BJ (cell line): ENCODE measurements at regions not wholly inside any gene's neighbourhood (a gene's known extent, or its start where the extent isn't known, plus 50 kb on each side); places are given as distances from the start of the nearest gene placed in this dataset.

Experiments
- CTCF ChIA-PET: fragments of 350-600 bp; formaldehyde crosslinking; extraction: SDS; loops from one replicate; lab custom pipeline; 2021; ENCODE audit warnings: antibody characterized with exemption, inconsistent platforms; lab: Yijun Ruan, JAX
- POLR2A ChIA-PET: fragments of 300-600 bp; sonication (Branson Sonifier 250); formaldehyde crosslinking; extraction: SDS; loops from one replicate; lab custom pipeline; 2021; ENCODE audit warnings: antibody characterized with exemption; lab: Charles Lee
- DNase-seq: peaks from one replicate; pipeline ENCODE4 v3.0.0-alpha.2; 2011; ENCODE audit warnings: low read depth
- H3K27me3 ChIP-seq: 2 replicates; pipeline ENCODE4 v1.6.0; 2011; ENCODE audit warnings: low read length; ENCODE audit not compliant: control insufficient read depth, insufficient read depth
- H3K36me3 ChIP-seq: 2 replicates; pipeline ENCODE4 v1.5.1; 2011; ENCODE audit warnings: low read length; ENCODE audit not compliant: control insufficient read depth, insufficient read depth
- H3K4me3 ChIP-seq: 2 replicates; pipeline ENCODE4 v1.5.1; 2011; ENCODE audit warnings: low read depth, mild to moderate bottlenecking, control low read depth, low read length
- TF ChIP-seq, protein P1 (sequence below): IDR thresholded peaks from 2 replicates; pipeline ENCODE4 v1.5.1; 2011; ENCODE audit warnings: low read depth, mild to moderate bottlenecking, control low read depth, inconsistent platforms, low read length, moderate library complexity; ENCODE audit not compliant: insufficient read depth

DNA sequence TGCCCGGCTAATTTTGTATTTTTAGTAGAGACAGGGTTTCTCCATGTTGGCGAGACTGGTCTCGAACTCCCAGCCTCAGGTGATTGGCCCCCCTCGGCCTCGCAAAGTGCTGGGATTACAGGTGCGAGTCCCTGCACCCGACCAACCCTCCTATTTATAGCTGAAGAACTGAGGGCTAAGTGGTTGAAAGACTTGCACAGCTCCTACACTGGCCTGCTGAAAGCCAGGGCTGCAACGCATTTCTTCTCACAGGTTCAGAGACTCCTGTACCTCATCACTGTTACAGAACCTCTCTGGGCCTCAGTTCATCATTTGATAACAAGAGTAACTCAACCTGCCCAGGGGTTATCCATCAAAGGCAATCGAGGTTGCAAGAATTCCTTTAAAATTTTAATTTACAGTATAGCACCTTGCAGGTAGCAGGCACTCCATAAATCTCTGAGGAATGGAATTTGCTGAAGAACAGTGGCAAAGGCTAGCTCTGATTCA lies 626.5 kb upstream of the TBL1XR1 start:
- no peaks in the 10 kb centered on the region for H3K36me3 ChIP-seq
- ChIA-PET CTCF (no interaction called here), POLR2A (interaction anchor here (0.6 to 0.7 kb wide), 2 partner anchors 92 to 473 kb away, joined by 3 read pairs; no protein-coding TSS in a partner anchor)
- no peaks in the 10 kb centered on the region for H3K27me3 ChIP-seq
- no peak overlapping the region for H3K4me3 ChIP-seq
- TF ChIP-seq, protein P1, sequence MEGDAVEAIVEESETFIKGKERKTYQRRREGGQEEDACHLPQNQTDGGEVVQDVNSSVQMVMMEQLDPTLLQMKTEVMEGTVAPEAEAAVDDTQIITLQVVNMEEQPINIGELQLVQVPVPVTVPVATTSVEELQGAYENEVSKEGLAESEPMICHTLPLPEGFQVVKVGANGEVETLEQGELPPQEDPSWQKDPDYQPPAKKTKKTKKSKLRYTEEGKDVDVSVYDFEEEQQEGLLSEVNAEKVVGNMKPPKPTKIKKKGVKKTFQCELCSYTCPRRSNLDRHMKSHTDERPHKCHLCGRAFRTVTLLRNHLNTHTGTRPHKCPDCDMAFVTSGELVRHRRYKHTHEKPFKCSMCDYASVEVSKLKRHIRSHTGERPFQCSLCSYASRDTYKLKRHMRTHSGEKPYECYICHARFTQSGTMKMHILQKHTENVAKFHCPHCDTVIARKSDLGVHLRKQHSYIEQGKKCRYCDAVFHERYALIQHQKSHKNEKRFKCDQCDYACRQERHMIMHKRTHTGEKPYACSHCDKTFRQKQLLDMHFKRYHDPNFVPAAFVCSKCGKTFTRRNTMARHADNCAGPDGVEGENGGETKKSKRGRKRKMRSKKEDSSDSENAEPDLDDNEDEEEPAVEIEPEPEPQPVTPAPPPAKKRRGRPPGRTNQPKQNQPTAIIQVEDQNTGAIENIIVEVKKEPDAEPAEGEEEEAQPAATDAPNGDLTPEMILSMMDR, result no peak
- no peak for DNase-seq

DNA sequence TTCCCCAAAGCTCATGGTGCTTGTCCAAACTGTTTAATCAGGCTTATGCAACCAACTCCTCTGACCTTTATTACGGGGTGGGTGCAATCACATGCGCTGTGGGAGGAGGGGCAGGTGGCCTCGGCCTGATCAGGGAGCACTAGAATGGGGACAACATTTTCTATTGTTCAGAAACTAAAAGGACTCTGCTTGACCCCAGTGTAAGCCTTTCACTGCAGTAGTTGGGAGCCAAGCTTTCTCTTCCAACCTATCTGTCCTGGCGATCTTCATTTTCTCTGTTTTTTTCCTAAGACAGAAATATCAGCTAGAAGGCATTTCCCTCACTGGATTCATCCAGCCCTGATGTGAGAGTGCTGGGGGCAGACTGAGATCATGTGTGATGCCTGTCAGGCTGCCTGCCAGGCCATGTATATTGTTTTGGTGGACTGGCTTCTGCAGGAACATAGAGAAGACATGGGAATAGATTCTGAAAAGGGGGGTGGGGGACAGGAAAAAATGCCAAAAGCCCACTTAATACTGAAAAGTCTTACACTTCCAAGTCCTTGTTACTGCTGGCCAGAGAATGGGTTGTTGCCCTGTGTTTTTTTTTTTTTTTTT lies 627.0 kb upstream of the TBL1XR1 start:
- H3K36me3 ChIP-seq, result no peaks in the 10 kb centered on the region
- POLR2A ChIA-PET, result interaction anchor here (0.6 to 0.7 kb wide), 2 partner anchors 93 to 474 kb away, joined by 3 read pairs; no protein-coding TSS in a partner anchor
- CTCF ChIA-PET, result no interaction called here
- H3K4me3 ChIP-seq, result no peak overlapping the region
- no peaks in the 10 kb centered on the region for H3K27me3 ChIP-seq
- TF ChIP-seq, protein P1, result no peak
- DNase-seq, result no peak

DNA sequence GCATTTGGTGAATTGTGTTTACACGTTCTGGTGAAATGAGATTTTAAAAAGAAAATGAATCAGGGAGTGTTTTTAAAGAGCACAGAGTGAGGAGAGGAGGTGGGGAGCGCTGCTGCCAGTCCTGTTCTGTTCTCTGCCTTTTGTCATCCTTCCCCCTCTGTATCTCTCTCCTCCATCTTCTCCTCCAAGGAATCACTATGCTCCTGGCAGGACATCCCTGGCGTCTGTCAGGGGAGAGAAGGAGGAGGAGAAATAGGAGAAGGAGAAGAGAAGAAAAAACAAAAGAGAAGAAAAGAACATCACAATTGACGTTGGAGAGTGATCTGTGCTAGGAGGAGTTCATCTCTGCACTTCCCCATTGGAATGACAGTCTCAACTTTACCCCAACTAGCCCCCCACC lies 627.6 kb upstream of the TBL1XR1 start:
- ChIA-PET CTCF (interaction anchor here (0.9 kb wide), 1 partner anchor 47 kb away, joined by 3 read pairs; no protein-coding TSS in a partner anchor), POLR2A (no interaction called here)
- TF ChIP-seq, protein P1, result no peak

DNA sequence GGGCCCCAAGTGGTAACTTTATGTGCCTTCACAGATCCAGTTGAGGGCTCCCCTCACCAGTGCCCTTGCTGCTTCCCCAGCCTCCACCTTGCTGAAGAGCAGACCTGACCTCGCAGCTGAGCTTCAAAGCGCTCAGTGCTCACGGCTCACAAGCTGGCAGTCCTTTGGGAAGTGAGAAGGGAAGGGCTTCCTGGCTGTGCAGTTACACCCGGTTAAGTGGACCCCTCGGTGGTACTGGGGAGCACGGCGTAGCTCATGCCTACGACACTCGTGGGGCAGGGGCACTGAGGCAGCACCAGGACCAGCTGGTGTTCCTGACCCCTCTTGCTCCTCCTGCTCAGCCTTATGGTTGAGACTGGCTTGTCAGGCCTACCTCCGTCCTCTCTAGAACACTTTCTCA lies 629.0 kb upstream of the TBL1XR1 start:
- H3K27me3 ChIP-seq, result no peaks in the 10 kb centered on the region; the same call in 1 of the 2 replicates
- no peak for DNase-seq
- TF ChIP-seq, protein P1, result no peak
- POLR2A ChIA-PET, result no interaction called here
- no peak overlapping the region for H3K4me3 ChIP-seq
- no peaks in the 10 kb centered on the region for H3K36me3 ChIP-seq
- CTCF ChIA-PET, result interaction anchor here (0.6 to 0.7 kb wide), 2 partner anchors 39 to 309 kb away, joined by 3 read pairs; no protein-coding TSS in a partner anchor

More for the DNA sequence above, 627.6 kb upstream of the TBL1XR1 start:
- no peak for DNase-seq
- H3K27me3 ChIP-seq, result no peaks in the 10 kb centered on the region
- no peaks in the 10 kb centered on the region for H3K36me3 ChIP-seq
- no peak overlapping the region for H3K4me3 ChIP-seq

DNA sequence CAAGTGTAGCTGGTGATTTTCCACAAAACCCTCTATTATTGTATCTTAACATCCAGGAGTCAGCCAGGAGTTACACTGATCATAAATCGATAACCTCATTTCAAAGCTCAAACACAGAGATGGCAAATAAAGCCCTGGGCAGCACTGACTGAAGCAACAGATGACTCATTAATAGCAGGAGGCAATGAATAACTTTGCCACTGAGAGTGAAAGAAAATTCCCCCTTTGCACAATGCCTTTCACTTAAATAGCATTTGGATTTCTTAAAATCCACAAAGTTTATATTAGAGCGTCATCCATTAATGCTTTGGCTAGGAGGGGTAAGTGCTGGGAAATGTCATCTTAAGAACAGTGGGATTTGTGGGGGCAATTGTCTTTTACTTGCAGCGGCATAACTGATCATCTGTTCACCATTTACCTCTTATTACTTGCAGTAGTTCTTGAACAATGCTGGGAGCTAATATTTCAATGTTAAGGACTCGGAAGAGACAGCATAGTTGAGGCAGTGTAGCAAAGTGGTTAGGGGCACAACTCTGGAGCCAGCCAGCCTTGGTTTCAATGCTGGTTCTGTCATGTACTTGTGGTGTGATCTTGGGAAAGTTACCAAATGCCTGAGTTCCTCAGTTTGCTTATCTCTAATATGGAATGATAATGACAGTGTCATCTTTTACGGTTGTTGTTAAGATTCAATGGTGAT lies 630.4 kb upstream of the TBL1XR1 start:
- CTCF ChIA-PET, result interaction anchor here (0.6 to 1.0 kb wide), 2 partner anchors 74 to 79 kb away, joined by 3 read pairs; no protein-coding TSS in a partner anchor

More for the DNA sequence above, 630.4 kb upstream of the TBL1XR1 start:
- peak; percentile 55 for DNase-seq
- no peaks in the 10 kb centered on the region; the same call in 1 of the 2 replicates for H3K27me3 ChIP-seq
- H3K36me3 ChIP-seq, result no peaks in the 10 kb centered on the region
- TF ChIP-seq, protein P1, result no peak
- H3K4me3 ChIP-seq, result no peak overlapping the region
- POLR2A ChIA-PET, result no interaction called here
